ENCODE measurements at regions not wholly inside any gene's neighbourhood (a gene's known extent, or its start where the extent isn't known, plus 50 kb on each side); places are given as distances from the start of the nearest gene placed in this dataset.
"Not testable (repeated sequence)": the region's sequence is repeated elsewhere in the genome, so short reads cannot be mapped to it uniquely, and the experiment has no call there.

DNA sequence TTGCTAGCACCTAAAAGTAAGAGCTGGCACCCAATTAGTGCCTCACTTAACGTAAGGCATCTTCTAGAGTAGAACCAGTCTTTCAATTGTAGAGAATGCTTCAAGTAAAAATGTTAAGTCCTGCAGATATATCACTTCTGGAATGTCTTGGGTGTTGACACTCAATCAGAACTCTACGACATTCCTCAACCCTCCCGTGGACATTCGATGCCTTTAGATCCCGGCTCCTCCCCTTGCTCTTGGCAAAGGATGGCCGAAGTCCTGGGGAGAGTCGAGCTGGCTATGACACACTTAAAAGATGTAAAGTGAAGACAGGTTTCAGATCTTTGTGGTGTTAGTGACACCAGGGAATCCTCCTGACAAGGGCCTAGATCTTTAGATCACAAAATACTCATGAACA is 87.5 kb upstream of the ERCC6L2 start:
- in situ Hi-C loops (cut with HindIII; ENCODE audit: low sequenced_read_pairs), result no loop called here

DNA sequence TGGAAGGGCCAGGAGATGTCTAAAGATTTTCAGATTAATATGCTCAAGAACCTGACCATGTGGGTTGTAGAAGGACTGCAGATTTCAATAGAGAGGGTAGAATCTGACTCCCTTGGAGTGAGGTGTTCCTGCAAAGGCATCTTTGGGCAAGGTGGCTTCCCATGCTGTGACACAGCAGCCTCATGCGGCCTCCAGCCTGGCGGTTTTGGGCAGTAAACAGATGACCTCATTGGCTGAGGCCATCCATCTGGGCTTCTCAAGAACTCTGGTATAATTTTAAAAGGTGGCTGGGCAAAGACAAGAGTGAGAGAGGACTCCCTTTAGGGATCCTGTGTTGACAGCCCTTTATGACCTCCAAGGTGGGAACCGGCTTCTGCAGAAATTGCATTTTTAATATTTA is 90.3 kb upstream of the ERCC6L2 start:
- in situ Hi-C loops (cut with HindIII; ENCODE audit: low sequenced_read_pairs), result no loop called here

DNA sequence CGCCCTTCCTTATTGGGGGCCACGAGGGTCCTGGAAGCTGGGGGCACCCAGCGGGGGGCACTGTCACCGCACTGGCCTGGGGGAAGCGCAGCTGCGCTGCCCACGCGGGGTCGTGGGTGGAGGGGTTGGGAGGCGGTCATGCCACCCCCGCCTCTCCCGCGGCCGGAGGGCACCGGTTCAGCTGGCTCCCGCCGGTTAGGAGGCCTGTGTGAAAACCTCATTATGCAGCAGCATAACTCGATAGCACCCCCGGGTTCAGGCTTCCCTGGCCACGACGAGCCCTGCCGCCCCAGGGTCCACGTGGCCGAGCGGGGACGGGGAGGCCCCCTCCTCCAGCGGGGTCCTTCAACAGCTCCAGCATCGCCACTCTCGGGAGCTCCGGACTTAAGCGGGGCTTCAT is 91.2 kb upstream of the ERCC6L2 start:
- in situ Hi-C loops (cut with HindIII; ENCODE audit: low sequenced_read_pairs), result no loop called here

DNA sequence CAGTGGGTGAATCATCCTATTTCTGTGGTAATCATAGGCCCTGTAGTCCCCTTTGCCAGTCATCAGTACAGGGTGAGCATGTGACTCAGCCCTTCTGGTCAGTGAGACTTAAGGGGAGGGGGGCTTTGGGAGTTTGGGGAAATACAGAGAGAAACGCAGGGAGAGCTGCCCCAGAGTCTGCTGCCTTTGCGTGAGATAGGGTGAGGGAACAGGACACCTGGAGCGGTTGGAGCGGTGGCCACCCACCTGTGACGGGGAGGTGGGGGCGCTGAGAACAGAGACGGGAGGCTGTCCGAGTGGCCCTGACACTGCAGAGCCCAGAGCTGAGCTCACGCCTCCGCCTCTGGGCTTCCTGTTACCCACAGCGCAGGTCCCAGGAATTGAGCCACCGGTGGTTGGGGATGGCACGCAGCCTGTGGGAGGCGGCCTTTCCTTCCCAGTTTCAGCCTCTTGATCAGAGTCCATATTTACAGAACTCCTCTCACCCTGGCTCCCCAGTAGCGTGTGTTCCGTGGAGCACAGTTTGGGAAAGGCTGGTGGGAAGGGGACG is 92.0 kb upstream of the ERCC6L2 start:
- in situ Hi-C loops (cut with HindIII; ENCODE audit: low sequenced_read_pairs), result no loop called here

DNA sequence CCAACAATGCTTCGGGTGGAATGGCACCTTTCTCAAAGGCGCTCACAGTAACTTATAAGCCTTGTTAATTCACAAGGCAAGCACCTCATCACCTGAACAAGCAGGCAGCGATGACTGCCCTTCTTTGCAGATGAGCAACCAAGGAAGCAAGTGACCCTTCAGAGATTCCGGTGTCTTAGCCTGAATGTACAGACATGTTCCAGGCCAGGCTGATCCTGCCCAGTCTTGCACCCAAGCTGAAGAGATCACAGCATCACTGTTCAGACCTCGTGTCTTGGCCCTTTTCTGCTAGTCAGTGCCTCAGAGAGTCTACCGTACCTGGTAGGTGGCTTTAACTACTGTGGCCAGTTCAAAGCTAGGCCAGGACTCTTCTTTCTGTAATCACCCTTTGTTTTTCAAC is 94.7 kb upstream of the ERCC6L2 start:
- in situ Hi-C loops (cut with HindIII; ENCODE audit: low sequenced_read_pairs), result no loop called here

DNA sequence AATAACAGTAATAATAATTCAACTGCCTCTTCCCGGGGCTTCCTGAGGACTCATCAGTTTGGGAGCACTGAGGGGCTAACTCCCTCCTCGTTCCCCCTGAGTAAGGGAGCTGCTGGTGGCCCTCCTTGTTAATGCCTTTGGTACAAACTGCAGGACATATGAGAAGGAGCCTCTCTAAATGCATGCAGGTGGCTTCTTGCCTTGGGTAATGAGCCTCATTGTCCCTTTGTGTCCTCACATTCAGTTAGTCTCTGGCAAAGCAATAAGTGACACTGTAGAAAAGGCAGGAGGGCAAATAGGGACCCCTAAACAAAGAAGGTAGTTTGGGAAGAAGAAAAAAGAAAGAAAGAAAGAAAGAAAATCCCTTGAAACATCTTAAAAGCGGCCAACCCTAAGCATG is 95.4 kb upstream of the ERCC6L2 start:
- in situ Hi-C loops (cut with HindIII; ENCODE audit: low sequenced_read_pairs), result no loop called here

DNA sequence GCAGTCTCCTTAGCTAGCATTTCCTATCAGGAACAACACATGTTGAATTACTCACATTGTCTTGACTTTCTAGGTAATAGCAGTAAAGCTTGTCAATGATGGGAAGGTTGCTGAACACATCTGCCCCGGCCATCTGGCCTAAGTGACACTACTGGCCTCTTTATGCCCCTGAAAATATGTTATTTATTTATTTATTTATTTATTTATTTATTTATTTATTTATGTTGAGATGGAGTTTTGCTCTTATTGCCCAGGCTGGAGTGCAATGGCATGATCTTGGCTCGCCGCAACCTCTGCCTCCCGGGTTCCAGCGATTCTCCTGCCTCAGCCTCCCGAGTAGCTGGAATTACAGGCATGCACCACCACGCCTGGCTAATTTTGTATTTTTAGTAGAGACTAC is 95.9 kb upstream of the ERCC6L2 start:
- in situ Hi-C loops (cut with HindIII; ENCODE audit: low sequenced_read_pairs), result not testable (repeated sequence)

DNA sequence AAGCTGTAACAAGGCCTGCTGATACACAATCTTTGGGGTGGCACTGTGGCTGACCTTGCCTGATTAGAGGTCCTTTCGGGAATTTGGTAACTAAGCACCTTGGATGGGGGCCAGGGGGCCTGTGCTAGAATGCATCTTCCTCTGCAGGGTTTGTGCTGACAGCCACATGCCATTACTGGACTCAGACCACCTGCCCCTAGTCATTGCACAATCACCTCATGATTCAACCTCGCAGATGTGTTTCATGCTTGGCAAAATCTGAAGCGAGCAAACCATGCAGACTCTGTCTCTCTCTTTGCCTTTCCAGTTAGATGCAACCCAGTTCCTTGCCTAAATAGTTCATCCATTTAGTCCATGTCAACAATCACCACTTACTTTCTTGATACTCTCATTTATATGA is 96.5 kb upstream of the ERCC6L2 start:
- in situ Hi-C loops (cut with HindIII; ENCODE audit: low sequenced_read_pairs), result no loop called here

DNA sequence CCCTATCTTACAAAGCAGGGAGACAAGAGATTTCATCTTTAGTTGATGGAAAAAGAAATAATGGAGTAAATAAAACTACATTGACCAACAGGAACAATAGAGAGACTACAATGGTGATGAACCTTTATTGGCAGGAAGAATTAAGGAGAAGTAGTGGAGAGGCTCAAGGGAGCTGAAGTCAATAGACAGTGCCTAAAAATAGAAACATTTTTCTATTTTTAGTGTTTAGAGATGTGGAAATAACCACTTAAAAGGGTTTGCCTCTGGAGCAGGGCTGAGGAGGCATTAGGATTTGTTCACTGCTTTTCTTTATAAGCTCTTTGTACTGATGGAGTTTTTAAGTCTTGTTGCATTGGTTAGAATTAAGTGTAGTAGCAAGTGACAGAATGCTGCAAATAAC is 98.4 kb upstream of the ERCC6L2 start:
- in situ Hi-C loops (cut with HindIII; ENCODE audit: low sequenced_read_pairs), result no loop called here

DNA sequence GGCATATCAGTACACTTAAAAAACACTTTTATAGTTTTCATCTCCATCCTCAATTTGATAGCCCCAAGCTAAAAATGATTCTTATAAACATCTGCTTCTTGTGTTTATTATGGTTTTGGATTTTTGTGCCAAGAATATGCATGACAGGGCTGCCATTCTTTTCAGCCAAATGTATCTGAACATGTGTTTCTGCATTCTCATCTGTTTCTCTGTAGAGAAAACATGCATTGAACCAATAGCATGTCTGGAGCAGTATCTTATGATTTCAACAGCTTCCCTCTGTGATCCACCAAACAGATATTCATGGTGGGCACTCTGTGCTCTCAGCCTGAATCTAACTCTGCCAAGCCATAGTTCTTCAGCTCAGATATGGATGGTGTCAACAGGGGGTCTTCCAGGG is 99.3 kb upstream of the ERCC6L2 start:
- in situ Hi-C loops (cut with HindIII; ENCODE audit: low sequenced_read_pairs), result no loop called here

DNA sequence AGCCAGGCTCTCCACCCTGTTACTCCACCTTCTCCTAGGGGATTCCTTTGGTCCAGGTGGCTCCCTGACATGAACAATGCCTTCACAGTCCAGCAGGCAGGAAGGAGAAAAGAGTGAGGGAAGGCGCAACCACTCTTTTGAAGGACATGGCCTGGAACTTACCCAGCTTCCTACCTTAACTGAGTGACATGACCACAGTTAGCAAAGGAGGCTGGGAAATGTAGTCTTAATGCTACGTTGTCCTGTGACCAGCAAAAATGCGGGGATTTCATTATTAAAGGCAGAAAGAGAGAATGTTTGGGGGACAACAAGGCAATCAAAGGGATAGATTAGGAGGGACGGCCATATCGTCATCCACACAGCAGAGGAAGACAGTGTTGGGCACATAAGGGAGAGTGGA is 100.3 kb upstream of the ERCC6L2 start:
- in situ Hi-C loops (cut with HindIII; ENCODE audit: low sequenced_read_pairs), result no loop called here

DNA sequence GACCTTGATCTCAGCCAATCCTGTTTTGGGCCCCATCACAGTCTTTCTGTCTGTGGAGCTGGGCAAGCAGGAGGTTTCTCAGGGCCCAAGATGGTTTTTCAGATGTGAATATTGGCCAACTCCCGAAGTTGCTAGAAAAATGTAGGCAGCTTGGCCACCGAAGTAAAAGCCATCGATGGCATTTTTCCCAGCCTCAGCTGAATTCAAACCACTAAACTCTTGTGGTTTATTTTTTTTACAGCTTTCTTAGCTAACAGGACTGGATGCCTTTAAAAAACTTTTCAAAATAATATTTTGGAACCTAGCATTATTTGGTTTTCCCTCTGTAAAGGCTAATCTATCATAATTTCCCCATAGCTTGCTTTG is 102.5 kb upstream of the ERCC6L2 start:
- in situ Hi-C loops (cut with HindIII; ENCODE audit: low sequenced_read_pairs), result loop anchor here (5.0 kb wide), 1 partner anchor 39 kb away; no protein-coding TSS in a partner anchor

DNA sequence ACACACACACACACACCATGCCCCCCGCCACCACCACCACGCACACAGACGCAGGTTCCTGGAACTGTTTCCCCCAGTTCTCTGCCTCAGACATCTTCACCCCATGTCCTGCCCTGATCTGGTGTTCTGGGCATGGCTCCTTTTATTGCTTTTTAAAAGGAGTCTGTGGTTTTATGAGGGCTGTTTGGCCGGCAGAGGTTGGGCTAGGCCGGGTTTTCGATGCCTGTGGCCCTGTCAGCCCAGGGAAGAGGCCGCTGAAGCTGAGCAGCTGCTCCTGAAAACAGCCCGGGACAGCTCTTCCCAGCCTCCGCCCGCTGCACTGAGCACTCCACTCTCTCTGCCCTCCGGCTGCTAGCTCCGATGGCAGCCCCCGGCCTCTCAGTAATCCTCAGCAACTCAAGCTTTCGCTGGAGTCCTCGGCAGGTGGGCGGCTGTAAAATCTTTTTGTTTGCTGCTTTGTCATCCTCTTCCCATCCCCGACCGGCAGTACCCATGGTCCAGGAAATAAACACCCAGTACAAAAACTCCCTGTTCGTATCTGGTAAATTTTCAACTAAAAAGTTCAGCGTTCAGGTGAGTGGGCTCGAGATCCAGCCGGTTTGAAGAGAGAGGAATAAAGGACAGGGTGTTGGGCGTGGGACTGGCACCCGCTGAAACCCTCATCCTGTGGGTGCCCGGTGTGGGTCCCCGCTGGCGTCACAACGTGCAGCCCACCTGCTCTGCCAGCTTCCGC is 103.0 kb upstream of the ERCC6L2 start:
- in situ Hi-C loops (cut with HindIII; ENCODE audit: low sequenced_read_pairs), result loop anchor here (5.0 kb wide), 1 partner anchor 40 kb away; no protein-coding TSS in a partner anchor

DNA sequence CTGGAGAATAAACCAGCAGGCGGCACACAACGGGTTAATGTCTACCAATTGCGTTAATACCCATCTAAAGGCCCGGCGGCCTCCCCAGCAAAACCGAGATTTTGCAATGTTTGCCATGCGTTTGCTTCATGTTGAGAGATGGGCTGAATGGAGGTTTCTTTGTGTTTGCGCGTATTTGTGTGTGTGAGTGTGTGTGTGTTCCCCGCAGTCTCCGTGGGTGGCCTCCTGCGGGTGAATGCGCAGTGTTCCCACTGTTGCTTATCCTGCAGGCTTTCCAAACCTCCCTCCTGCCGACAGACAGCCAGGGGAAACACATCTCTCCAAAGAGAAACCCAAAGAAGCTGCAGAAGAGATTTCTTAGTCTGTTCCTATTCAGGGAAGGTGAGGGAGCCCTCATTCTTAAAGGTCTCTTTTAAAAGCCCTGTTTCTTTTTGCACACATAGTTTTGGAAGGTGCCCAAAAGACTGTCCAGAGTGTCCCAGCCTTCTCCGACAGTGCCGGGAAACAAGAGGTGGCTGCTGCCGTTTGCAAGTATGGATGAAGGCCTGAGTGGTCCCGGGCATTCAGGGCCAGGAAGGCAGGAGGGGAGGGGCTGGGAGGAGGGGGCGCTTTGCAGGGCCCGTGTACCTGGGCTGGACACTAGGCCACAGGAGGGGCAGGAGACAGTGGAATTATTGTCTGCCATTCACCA is 103.8 kb upstream of the ERCC6L2 start:
- in situ Hi-C loops (cut with HindIII; ENCODE audit: low sequenced_read_pairs), result loop anchor here (5.0 kb wide), 1 partner anchor 41 kb away; no protein-coding TSS in a partner anchor

DNA sequence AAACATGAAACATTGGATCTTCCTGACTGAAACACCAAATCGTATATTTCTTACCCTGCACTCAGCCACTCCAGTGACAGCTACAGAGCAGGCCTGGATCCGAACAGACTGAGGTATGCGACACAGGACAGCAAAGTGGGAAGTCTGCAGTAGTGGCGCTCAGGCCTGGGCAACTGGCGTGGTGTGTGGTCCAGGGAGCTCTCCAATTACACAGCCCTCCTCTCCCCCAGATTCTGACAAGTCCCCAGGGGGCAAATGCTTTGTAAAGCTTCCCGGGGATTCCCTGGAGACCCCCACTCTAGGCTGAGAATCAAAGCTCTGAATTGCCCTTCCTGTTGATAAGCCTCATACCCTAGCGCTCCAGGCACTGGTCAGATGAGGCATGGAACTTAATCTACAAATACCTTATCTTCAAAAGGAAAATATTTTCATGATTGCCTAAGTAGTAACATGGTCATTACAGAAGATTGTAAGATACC is 104.8 kb upstream of the ERCC6L2 start:
- in situ Hi-C loops (cut with HindIII; ENCODE audit: low sequenced_read_pairs), result loop anchor here (5.0 kb wide), 1 partner anchor 42 kb away; no protein-coding TSS in a partner anchor

DNA sequence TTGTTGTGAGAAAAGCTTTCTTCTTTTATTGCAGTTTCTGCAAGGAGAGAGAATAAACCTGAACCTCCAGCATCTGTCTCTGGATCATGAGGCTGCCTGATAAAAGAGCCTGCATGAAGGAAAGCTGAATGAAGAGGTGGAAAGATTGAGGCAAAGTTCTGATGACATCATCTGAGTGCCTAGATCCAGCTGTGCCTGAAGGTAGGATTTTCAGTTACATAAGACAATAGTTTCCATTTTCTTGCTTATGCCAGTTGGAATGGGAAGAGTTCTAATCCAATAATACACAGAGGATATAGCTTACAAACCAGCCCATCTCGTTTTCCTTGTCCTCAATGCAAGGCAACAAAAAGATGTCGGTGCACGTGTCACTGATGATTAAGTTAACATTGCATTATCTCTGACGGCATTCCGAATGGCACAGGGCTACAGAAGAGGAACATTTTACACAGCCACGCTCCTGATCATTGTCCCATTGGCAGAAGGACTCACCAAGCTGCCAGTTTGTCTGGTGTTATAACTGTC is 105.5 kb upstream of the ERCC6L2 start:
- in situ Hi-C loops (cut with HindIII; ENCODE audit: low sequenced_read_pairs), result loop anchor here (5.0 kb wide), 1 partner anchor 42 kb away; no protein-coding TSS in a partner anchor

DNA sequence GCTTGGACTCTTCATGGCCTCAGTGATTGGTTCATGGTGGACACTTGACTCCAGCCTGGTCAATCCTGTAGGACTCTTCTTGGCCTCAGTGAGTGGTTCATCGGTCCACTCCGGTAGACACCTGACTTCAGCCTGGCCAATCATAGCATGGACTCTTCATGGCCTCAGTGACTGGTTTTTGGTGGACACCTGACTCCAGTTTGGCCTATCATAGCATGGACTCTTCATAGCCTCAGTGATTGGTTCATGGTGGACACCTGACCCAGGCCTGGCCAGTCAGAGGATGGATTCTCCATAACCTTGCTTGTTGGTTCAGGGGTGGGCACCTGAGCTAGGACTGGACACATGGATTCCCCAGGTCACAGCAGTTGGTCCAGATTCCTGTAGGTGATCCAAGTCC is 106.0 kb upstream of the ERCC6L2 start:
- in situ Hi-C loops (cut with HindIII; ENCODE audit: low sequenced_read_pairs), result no loop called here

DNA sequence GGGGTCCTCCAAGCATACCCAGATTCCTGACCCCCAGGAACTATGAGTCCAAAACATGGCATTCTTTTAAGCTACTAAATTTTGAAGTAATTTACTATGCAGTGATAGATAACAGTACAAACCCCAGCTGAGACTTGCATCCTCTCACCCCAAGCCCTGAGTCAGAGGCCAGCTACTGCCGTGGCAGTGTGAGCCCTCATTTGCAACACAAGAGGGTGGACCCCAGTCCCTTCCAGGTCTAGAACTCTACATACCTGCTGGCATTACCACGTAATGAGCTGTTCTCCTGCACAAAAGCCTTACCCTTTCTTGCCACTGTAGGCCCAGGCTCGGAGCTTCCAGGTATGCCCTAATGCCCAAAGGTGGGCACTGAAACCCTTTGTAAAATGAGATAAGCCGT is 108.6 kb upstream of the ERCC6L2 start:
- in situ Hi-C loops (cut with HindIII; ENCODE audit: low sequenced_read_pairs), result no loop called here

DNA sequence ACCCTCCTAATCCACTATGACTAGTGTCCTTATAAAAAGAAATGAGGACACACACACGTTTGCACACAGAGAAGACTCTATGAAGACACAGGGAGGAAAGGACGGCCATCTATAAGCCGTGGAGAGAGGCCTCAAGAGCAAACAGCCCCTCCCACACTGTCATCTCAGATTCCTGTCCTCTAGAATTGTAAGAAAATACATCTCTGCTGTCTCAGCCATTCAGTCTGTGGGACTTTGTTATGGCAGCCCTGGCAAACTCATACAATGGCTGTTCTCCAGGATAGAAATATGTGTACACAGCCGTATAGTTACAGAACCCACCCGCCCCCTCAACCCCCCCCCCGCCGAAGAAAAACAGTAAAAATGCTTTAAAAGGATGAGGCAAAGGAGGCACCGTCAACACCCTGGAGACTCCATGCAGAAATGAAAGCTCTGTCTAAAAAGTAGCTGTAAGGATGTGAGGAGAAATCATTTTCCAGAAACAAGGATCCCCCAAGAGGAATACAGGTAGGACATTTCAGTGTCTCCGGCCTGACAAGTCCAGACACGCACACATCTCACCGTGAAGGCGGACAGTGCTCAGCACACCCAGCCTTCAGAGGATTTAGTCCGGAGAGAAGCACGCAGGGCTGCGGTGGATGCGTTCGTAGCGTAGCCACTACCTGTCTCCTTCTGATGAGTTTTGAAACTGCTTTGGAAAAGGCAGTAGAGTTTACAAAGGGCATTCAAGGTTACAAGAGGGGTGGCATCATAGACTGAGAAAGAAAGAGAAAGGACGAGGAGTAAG is 110.8 kb upstream of the ERCC6L2 start:
- in situ Hi-C loops (cut with HindIII; ENCODE audit: low sequenced_read_pairs), result no loop called here

DNA sequence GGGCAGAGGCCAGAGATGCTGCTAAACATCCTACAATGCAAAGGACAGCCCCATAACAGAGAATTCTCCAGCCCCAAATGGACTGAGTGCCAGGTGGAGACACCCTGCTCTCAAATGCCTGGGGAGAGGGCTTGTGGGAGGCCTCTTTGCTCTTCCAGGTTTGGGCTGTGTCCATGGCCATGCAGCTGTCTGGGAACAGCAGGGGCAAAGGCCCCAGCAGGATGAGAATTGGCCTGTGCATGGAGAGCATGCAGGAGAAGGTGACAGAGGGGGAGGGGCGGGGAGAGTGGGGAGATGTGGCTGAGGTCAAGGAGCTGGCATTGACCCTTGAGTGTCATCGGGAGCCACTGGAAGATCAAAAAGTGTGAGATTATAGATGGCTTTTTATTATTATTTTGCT is 111.5 kb upstream of the ERCC6L2 start:
- in situ Hi-C loops (cut with HindIII; ENCODE audit: low sequenced_read_pairs), result no loop called here

DNA sequence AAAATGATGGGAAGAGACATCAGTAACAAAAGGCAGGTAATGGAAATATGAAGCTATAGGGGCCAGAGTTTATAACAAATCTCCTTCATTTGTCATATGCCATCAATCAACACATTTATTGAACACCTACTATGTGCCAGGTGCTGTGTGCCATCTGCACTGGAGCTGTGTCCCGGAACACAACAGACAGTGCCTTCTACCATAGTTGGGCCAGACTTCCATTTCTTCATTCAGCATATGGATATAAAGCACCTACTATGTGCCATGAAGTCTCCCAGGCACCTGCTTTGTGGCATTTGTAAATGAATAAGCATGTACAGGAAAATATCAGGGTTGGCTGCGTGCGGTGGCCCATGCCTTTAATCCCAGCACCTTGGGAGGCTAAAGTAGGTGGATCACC is 112.5 kb upstream of the ERCC6L2 start:
- in situ Hi-C loops (cut with HindIII; ENCODE audit: low sequenced_read_pairs), result no loop called here
